K562 (cell line): ENCODE measurements at regions not wholly inside any gene's neighbourhood (a gene's known extent, or its start where the extent isn't known, plus 50 kb on each side); places are given as distances from the start of the nearest gene placed in this dataset.

ENCODE experiments used
- ATAC-seq: fragments of 200-7000 bp; cut with Tn5 transposase; 3 replicates; pipeline ENCODE4 v1.9.1; 2020; ENCODE audit warnings: moderate library complexity
- BruUV-seq: library from RNA; stranded (reverse); fragments of 400-500 nt; replicated peaks from 2 replicates; lab custom pipeline; 2021; lab: Mats Ljungman, UMichigan
- CTCF ChIA-PET: fragments of 300-600 bp; formaldehyde crosslinking; extraction: SDS; loops from one replicate; lab custom pipeline; 2021; ENCODE audit warnings: low intra/inter-chr PET ratio; lab: Yijun Ruan, JAX
- POLR2A ChIA-PET: fragments of 300-600, 350-650 bp; sonication (Branson Sonifier 250); formaldehyde crosslinking; extraction: SDS; loops from one replicate; lab custom pipeline; 2021; ENCODE audit warnings: antibody characterized with exemption, inconsistent platforms; lab: Yijun Ruan, JAX
- DNase-seq, 4 experiments: peaks; one replicate each; pipeline versions ENCODE4 v3.0.0 to v3.0.0-alpha.2; 2011 to 2018; ENCODE audit warnings: low spot score in 3 of 4, mixed read lengths in 3 of 4; ENCODE audit errors: extremely low read depth in 1 of 4
- FAIRE-seq: peaks from 2 replicates; lab custom pipeline; 2011; peaks lifted over from hg19 to GRCh38; lab: Jason Lieb, UNC
- H2AFZ ChIP-seq: 2 replicates; pipeline ENCODE4 v1.6.0; 2011; ENCODE audit warnings: low read depth, low read length, control low read depth, inconsistent platforms
- H3K27ac ChIP-seq: fragments of 200-600 bp; 3 replicates; pipeline ENCODE4 v1.8.0; 2011; ENCODE audit warnings: low read depth, mild to moderate bottlenecking, control low read depth, inconsistent platforms, low read length, moderate library complexity, mixed read lengths; ENCODE audit errors: extremely low read depth
- H3K27me3 ChIP-seq, 2 experiments: fragments of 300-600 bp in 1 of 2; 2 replicates in 1 of 2; 3 replicates in 1 of 2; pipeline versions ENCODE4 v1.6.0 to v1.8.0; 2011; ENCODE audit warnings: inconsistent platforms in 2 of 2, low read length in 2 of 2, mild to moderate bottlenecking in 1 of 2, mixed read lengths in 1 of 2, moderate library complexity in 1 of 2; ENCODE audit not compliant: control insufficient read depth in 2 of 2, insufficient read depth in 2 of 2
- H3K36me3 ChIP-seq: fragments of 300-600 bp; 3 replicates; pipeline ENCODE4 v1.8.0; 2011; ENCODE audit warnings: mild to moderate bottlenecking, low read length, inconsistent platforms; ENCODE audit not compliant: control insufficient read depth, insufficient read depth
- H3K4me1 ChIP-seq, 2 experiments: fragments of 200-600 bp in 1 of 2; replicated peaks in 1 of 2; 2 replicates in 1 of 2; 3 replicates in 1 of 2; pipeline versions ENCODE4 v1.5.1 to v1.8.0; 2011; ENCODE audit warnings: inconsistent platforms in 2 of 2, low read length in 2 of 2, mild to moderate bottlenecking in 1 of 2, mixed read lengths in 1 of 2, moderate library complexity in 1 of 2; ENCODE audit not compliant: control insufficient read depth in 2 of 2, insufficient read depth in 2 of 2
- H3K4me2 ChIP-seq: 2 replicates; pipeline ENCODE4 v1.6.1; 2011; ENCODE audit warnings: low read length, control low read depth, inconsistent platforms, mixed read lengths; ENCODE audit not compliant: insufficient read depth
- H3K4me3 ChIP-seq: fragments of 200-600 bp; sonication (generic), shearing (Covaris generic); 2 replicates; pipeline ENCODE4 v1.5.1; 2016; ENCODE audit warnings: control low read depth, inconsistent platforms
- H3K79me2 ChIP-seq: fragments of 200-600 bp; 3 replicates; pipeline ENCODE4 v1.8.0; 2011; ENCODE audit warnings: low read length, inconsistent platforms; ENCODE audit not compliant: control insufficient read depth, insufficient read depth
- H3K9ac ChIP-seq, 2 experiments: 2 replicates each; pipeline versions ENCODE4 v1.6.0 to v1.6.1; 2011; ENCODE audit warnings: low read depth in 2 of 2, low read length in 2 of 2, control low read depth in 1 of 2, inconsistent platforms in 1 of 2, mild to moderate bottlenecking in 1 of 2, mixed read lengths in 1 of 2; ENCODE audit not compliant: insufficient read depth in 1 of 2
- H3K9me1 ChIP-seq: one replicate; pipeline ENCODE4 v1.6.0; 2011; ENCODE audit warnings: inconsistent platforms, mild to moderate bottlenecking, low read length, moderate library complexity; ENCODE audit not compliant: control insufficient read depth, insufficient read depth
- H3K9me3 ChIP-seq: replicated peaks from 2 replicates; pipeline ENCODE4 v1.5.1; 2011; ENCODE audit warnings: low read depth, low read length, inconsistent platforms; ENCODE audit not compliant: control insufficient read depth, insufficient read depth
- H4K20me1 ChIP-seq: replicated peaks from 2 replicates; pipeline ENCODE4 v1.6.1; 2011; ENCODE audit warnings: low read length, inconsistent platforms, mixed read lengths; ENCODE audit not compliant: control insufficient read depth, insufficient read depth
- BCOR ChIP-seq: fragments of 450-650 bp; IDR thresholded peaks from 2 replicates; pipeline ENCODE4 v1.6.1; 2016
- HNRNPLL ChIP-seq: fragments of 200-400 bp; formaldehyde crosslinking; IDR thresholded peaks from 2 replicates; pipeline ENCODE4 v1.6.1; 2017; ENCODE audit warnings: low read length, low read depth, mild to moderate bottlenecking; ENCODE audit not compliant: poor library complexity, severe bottlenecking
- ILK ChIP-seq: fragments of 450-650 bp; IDR thresholded peaks from 2 replicates; pipeline ENCODE4 v1.6.1; 2016; ENCODE audit warnings: missing genetic modification characterization, low read depth, mild to moderate bottlenecking, missing compliant biosample characterization, moderate library complexity, borderline replicate concordance
- NCOA6 ChIP-seq: fragments of 450-650 bp; IDR thresholded peaks from 2 replicates; pipeline ENCODE4 v1.6.1; 2017; ENCODE audit warnings: mild to moderate bottlenecking
- SAFB2 ChIP-seq: fragments of 200-400 bp; formaldehyde crosslinking; IDR thresholded peaks from 2 replicates; pipeline ENCODE4 v1.6.1; 2018; ENCODE audit warnings: borderline replicate concordance, low read length, low read depth, moderate library complexity; ENCODE audit not compliant: severe bottlenecking
- USF1 ChIP-seq: sonication (generic); formaldehyde crosslinking; IDR thresholded peaks from 2 replicates; pipeline ENCODE4 v1.9.0; 2022; ENCODE audit warnings: mild to moderate bottlenecking, missing genetic modification reagents
- ZMIZ1 ChIP-seq, 2 experiments: fragments of 150-350 bp in 1 of 2; IDR thresholded peaks; 2 replicates each; pipeline ENCODE4 v1.6.1; 2012 to 2016; ENCODE audit warnings: low read depth in 2 of 2, low read length in 2 of 2, mild to moderate bottlenecking in 1 of 2, moderate library complexity in 1 of 2
- WGBS: fragments of 100-300 bp; shearing (Covaris generic); methylation state at CpG from one replicate; pipeline ENCODE4 v1.1.6; 2016; ENCODE audit warnings: low coverage, mixed read lengths; ENCODE audit not compliant: insufficient coverage; ENCODE audit errors: missing lambda C conversion rate; 5-methylcytosine and 5-hydroxymethylcytosine counted together
- in situ Hi-C: fragments of 300-500 bp; cut with MboI; formaldehyde crosslinking; loops from 4 replicates; pipeline ENCODE4 v1.15.0; 2018; ENCODE audit warnings: inconsistent platforms, mixed read lengths
- intact Hi-C: fragments of 100-400 bp; cut with micrococcal nuclease; formaldehyde crosslinking; loops from 2 replicates; pipeline ENCODE4 v1.14.2; 2022
- TF ChIP-seq, protein P1 (sequence below): fragments of 150-350 bp; IDR thresholded peaks from 2 replicates; pipeline ENCODE4 v1.6.1; 2014; ENCODE audit warnings: low read depth, mild to moderate bottlenecking, low read length, borderline replicate concordance

GRCh38 chr16:17705847-17706246, 235.1 kb upstream of the XYLT1 start (continued):
- TF ChIP-seq ZMIZ1 (IDR thresholded peaks at IDR 0.05; ENCODE audit: low read depth in 2 of 2, low read length in 2 of 2) (no peak), SAFB2 (no peak)

- TF ChIP-seq ILK: no peak
- no peak for TF ChIP-seq HNRNPLL
- TF ChIP-seq USF1: no peak
- no peak for TF ChIP-seq NCOA6
- TF ChIP-seq BCOR: no peak
- TF ChIP-seq, protein P1, sequence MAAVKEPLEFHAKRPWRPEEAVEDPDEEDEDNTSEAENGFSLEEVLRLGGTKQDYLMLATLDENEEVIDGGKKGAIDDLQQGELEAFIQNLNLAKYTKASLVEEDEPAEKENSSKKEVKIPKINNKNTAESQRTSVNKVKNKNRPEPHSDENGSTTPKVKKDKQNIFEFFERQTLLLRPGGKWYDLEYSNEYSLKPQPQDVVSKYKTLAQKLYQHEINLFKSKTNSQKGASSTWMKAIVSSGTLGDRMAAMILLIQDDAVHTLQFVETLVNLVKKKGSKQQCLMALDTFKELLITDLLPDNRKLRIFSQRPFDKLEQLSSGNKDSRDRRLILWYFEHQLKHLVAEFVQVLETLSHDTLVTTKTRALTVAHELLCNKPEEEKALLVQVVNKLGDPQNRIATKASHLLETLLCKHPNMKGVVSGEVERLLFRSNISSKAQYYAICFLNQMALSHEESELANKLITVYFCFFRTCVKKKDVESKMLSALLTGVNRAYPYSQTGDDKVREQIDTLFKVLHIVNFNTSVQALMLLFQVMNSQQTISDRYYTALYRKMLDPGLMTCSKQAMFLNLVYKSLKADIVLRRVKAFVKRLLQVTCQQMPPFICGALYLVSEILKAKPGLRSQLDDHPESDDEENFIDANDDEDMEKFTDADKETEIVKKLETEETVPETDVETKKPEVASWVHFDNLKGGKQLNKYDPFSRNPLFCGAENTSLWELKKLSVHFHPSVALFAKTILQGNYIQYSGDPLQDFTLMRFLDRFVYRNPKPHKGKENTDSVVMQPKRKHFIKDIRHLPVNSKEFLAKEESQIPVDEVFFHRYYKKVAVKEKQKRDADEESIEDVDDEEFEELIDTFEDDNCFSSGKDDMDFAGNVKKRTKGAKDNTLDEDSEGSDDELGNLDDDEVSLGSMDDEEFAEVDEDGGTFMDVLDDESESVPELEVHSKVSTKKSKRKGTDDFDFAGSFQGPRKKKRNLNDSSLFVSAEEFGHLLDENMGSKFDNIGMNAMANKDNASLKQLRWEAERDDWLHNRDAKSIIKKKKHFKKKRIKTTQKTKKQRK: no peak
- TF ChIP-seq, all 486 proteins: peak for 0
- in situ Hi-C loops (no loop called here), intact Hi-C loops (no loop called here)
- Histone ChIP-seq H3K79me2 (no peaks in the 10 kb centered on the region), H3K4me3 (no peak overlapping the region), H3K27me3 (no peaks in the 10 kb centered on the region; a peak in 1 of 5 replicates), H3K9me1 (no peaks in the 10 kb centered on the region), H3K36me3 (no peaks in the 10 kb centered on the region), H2AFZ (no peak overlapping the region), H3K27ac (no peak overlapping the region), H3K4me1 (no peaks in the 10 kb centered on the region), H3K4me2 (no peak overlapping the region), H3K9ac (no peak overlapping the region; a peak in 1 of 4 replicates), H4K20me1 (no peaks in the 10 kb centered on the region), H3K9me3 (no peaks in the 10 kb centered on the region)
- BruUV-seq: no TSS peak
- no peak for FAIRE-seq
- WGBS: 6% methylated on average over 3 of the region's 3 CpGs
- no peak for DNase-seq
- ATAC-seq: no peak
- ChIA-PET CTCF (no interaction called here), POLR2A (no interaction called here)
These were observed 225.9 kb upstream of the XYLT1 start for GRCh38 chr16:17696616-17697015.
